ENCODE measurements at regions not wholly inside any gene's neighbourhood (a gene's known extent, or its start where the extent isn't known, plus 50 kb on each side); places are given as distances from the start of the nearest gene placed in this dataset.

- ATAC-seq: no peak
- H3K36me3 ChIP-seq: no peaks in the 10 kb centered on the region
Measured at GRCh38 chr9:15032860-15033259, 122.6 kb upstream of the FREM1 start.

GRCh38 chr9:15021146-15021545 lies 110.9 kb upstream of the FREM1 start:
- Histone ChIP-seq H3K27me3 (no peaks in the 10 kb centered on the region), H3K27ac (no peak overlapping the region), H3K36me3 (no peaks in the 10 kb centered on the region), H3K9me3 (no peaks in the 10 kb centered on the region), H3K4me1 (no peaks in the 10 kb centered on the region), H3K4me3 (no peak overlapping the region)
- no peak for DNase-seq
- TF ChIP-seq POLR2A (IDR thresholded peaks at IDR 0.05) (no peak), CTCF (IDR thresholded peaks at IDR 0.05 in 4 of 5, conservative IDR thresholded peaks at IDR 0.05 in 1 of 5) (no peak)
- intact Hi-C loops (cut with DNase I; ENCODE audit: low total_unique reads): no loop called here
- no peak for ATAC-seq
- in situ Hi-C loops (cut with MboI; ENCODE audit: low sequenced_read_pairs in 4 of 4): no loop called here

More at GRCh38 chr9:15032860-15033259, 122.6 kb upstream of the FREM1 start:
- Histone ChIP-seq H3K27ac (no peak overlapping the region), H3K4me1 (no peaks in the 10 kb centered on the region), H3K27me3 (no peaks in the 10 kb centered on the region), H3K9me3 (no peaks in the 10 kb centered on the region), H3K4me3 (no peak overlapping the region)
- intact Hi-C loops (cut with DNase I; ENCODE audit: low total_unique reads) (no loop called here), in situ Hi-C loops (cut with MboI; ENCODE audit: low sequenced_read_pairs in 4 of 4) (loop anchor here in 2 of 4 donors (10.0 to 25.0 kb wide), 2 partner anchors 62 to 104 kb away; no protein-coding TSS in a partner anchor)
- no peak for TF ChIP-seq POLR2A (IDR thresholded peaks at IDR 0.05)
- DNase-seq: no peak

- DNase-seq: no peak
- Histone ChIP-seq H3K36me3 (no peaks in the 10 kb centered on the region), H3K4me3 (no peak overlapping the region), H3K9me3 (no peaks in the 10 kb centered on the region), H3K4me1 (no peaks in the 10 kb centered on the region), H3K27ac (no peak overlapping the region), H3K27me3 (no peaks in the 10 kb centered on the region)
- TF ChIP-seq CTCF (IDR thresholded peaks at IDR 0.05 in 4 of 5, conservative IDR thresholded peaks at IDR 0.05 in 1 of 5) (no peak), POLR2A (IDR thresholded peaks at IDR 0.05) (no peak)
- in situ Hi-C loops (cut with MboI; ENCODE audit: low sequenced_read_pairs in 4 of 4): no loop called here
- intact Hi-C loops (cut with DNase I; ENCODE audit: low total_unique reads): no loop called here
- ATAC-seq: no peak
Measured at GRCh38 chr9:15018096-15018637, 107.9 kb upstream of the FREM1 start.

- Histone ChIP-seq H3K36me3 (no peaks in the 10 kb centered on the region), H3K27ac (no peak overlapping the region), H3K4me1 (no peaks in the 10 kb centered on the region), H3K9me3 (no peaks in the 10 kb centered on the region), H3K27me3 (no peaks in the 10 kb centered on the region), H3K4me3 (no peak overlapping the region)
- ATAC-seq (no peak), DNase-seq (no peak)
- in situ Hi-C loops (cut with MboI; ENCODE audit: low sequenced_read_pairs in 4 of 4): no loop called here
- TF ChIP-seq CTCF (IDR thresholded peaks at IDR 0.05 in 4 of 5, conservative IDR thresholded peaks at IDR 0.05 in 1 of 5) (no peak), POLR2A (IDR thresholded peaks at IDR 0.05) (no peak)
- intact Hi-C loops (cut with DNase I; ENCODE audit: low total_unique reads): no loop called here
Measured at GRCh38 chr9:15010581-15010980, 100.4 kb upstream of the FREM1 start.

- TF ChIP-seq POLR2A (IDR thresholded peaks at IDR 0.05): no peak
- in situ Hi-C loops (cut with MboI; ENCODE audit: low sequenced_read_pairs in 4 of 4) (no loop called here), intact Hi-C loops (cut with DNase I; ENCODE audit: low total_unique reads) (no loop called here)
- Histone ChIP-seq H3K4me3 (no peak overlapping the region), H3K27me3 (no peaks in the 10 kb centered on the region), H3K9me3 (no peaks in the 10 kb centered on the region), H3K27ac (no peak overlapping the region), H3K4me1 (no peaks in the 10 kb centered on the region), H3K36me3 (no peaks in the 10 kb centered on the region)
- ATAC-seq (no peak), DNase-seq (no peak)
Measured at GRCh38 chr9:15007698-15008097, 97.5 kb upstream of the FREM1 start.

- H3K4me1 ChIP-seq: no peaks in the 10 kb centered on the region
- H3K27me3 ChIP-seq: no peaks in the 10 kb centered on the region
- intact Hi-C loops (cut with DNase I; ENCODE audit: low total_unique reads): no loop called here
- ATAC-seq: no peak
- H3K27ac ChIP-seq: no peak overlapping the region
- H3K36me3 ChIP-seq: no peaks in the 10 kb centered on the region
- no peak for DNase-seq
- H3K9me3 ChIP-seq: no peaks in the 10 kb centered on the region
- in situ Hi-C loops (cut with MboI; ENCODE audit: low sequenced_read_pairs in 4 of 4): no loop called here
- TF ChIP-seq CTCF (IDR thresholded peaks at IDR 0.05 in 4 of 5, conservative IDR thresholded peaks at IDR 0.05 in 1 of 5): no peak
- TF ChIP-seq POLR2A (IDR thresholded peaks at IDR 0.05): no peak
- H3K4me3 ChIP-seq: no peak overlapping the region
Measured at GRCh38 chr9:14994738-14995137, 84.5 kb upstream of the FREM1 start.
